ENCODE measurements at regions not wholly inside any gene's neighbourhood (a gene's known extent, or its start where the extent isn't known, plus 50 kb on each side); places are given as distances from the start of the nearest gene placed in this dataset.

DNA sequence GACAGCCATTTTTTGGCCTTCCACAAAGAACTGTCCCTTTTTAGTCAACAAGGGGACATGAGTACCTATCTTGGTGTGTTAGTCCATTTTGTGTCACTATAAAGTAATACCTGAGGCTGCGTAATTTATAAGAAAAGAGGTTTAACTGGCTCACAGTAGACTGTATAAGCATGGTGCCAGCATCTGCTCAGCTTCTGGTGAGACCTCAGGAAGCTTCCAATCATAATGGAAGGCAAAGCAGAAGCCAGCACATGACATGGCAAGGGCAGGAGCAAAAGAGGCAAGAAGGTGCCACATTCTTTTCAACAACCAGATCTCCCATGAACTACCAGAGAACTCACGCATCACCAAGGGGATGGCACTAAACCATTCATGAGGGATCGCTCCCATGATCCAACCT, 66.1 kb upstream of the VGLL4 start:
- TF ChIP-seq, protein P1, sequence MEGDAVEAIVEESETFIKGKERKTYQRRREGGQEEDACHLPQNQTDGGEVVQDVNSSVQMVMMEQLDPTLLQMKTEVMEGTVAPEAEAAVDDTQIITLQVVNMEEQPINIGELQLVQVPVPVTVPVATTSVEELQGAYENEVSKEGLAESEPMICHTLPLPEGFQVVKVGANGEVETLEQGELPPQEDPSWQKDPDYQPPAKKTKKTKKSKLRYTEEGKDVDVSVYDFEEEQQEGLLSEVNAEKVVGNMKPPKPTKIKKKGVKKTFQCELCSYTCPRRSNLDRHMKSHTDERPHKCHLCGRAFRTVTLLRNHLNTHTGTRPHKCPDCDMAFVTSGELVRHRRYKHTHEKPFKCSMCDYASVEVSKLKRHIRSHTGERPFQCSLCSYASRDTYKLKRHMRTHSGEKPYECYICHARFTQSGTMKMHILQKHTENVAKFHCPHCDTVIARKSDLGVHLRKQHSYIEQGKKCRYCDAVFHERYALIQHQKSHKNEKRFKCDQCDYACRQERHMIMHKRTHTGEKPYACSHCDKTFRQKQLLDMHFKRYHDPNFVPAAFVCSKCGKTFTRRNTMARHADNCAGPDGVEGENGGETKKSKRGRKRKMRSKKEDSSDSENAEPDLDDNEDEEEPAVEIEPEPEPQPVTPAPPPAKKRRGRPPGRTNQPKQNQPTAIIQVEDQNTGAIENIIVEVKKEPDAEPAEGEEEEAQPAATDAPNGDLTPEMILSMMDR (conservative IDR thresholded peaks at IDR 0.05; ENCODE audit: low read length) = no peak
- TF ChIP-seq EZH2phosphoT487 (IDR thresholded peaks at IDR 0.05; ENCODE audit: borderline replicate concordance, low read depth, low read length) = no peak

Data from OCI-LY7 (cell line).